NCI-H146 (cell line): ENCODE measurements at regions not wholly inside any gene's neighbourhood (a gene's known extent, or its start where the extent isn't known, plus 50 kb on each side); places are given as distances from the start of the nearest gene placed in this dataset.

Experiments used
- DNase-seq: peaks from one replicate; lab custom pipeline; 2025; lab: John Stamatoyannopoulos, UW

DNA sequence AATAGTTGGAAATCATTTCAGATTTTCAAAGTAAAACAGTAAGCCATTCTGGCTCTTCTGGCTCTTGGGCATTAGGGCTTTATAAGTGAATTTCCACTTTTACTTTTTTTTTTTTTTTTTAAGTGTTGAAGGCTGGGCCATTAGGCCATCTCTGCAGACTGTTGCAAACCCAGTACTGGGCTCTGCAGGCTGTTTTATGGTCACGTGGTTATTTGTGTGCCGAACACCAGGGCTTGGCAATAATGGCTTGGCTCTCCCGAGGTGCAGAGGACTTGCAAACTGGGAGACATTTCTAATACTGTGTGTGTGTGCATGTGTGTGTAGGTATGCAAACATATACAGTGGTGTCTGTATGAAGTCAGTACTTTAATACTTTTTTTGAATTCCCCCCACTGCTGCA, 194.9 kb upstream of the CDH5 start:
- DNase-seq = no peak

DNA sequence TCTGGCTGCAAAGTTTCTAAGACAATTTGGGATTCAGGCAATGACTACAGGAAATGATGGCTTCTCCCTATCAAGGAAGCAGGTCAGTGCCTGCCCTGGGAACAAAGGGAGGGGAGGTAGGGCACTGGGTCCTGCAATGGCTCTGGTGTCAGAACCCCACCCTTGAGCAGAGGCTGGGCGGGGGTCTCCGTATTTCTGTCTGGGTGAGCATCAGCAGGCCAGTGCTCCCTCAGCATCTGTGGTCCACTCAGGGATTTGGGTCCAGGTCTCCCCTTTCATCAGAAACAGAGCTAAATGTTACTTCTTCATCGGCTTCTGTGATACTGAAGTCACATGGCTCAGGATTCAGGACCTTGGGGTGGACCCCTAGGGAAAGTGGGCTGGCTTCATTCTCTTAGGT, 195.5 kb upstream of the CDH5 start:
- no peak for DNase-seq

DNA sequence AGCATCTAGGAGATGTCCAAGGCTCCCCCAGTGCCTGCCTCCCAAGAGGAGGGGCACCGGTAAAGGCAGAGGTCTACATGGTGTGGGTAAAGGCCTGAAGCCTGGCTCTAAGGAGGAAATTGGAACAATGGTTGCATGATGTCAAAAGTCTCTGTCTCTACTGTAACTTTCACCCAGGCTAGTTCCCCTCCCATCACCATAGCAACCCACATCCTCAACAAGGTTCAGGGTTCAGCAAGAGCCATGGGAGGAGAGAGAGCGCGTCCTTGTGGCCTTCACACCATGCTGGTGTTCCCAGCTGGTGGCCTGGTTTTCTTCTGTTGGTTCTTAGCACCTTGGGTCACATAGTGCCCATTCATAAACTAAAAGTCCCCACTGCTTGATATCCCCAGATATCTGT, 196.7 kb upstream of the CDH5 start:
- no peak for DNase-seq

DNA sequence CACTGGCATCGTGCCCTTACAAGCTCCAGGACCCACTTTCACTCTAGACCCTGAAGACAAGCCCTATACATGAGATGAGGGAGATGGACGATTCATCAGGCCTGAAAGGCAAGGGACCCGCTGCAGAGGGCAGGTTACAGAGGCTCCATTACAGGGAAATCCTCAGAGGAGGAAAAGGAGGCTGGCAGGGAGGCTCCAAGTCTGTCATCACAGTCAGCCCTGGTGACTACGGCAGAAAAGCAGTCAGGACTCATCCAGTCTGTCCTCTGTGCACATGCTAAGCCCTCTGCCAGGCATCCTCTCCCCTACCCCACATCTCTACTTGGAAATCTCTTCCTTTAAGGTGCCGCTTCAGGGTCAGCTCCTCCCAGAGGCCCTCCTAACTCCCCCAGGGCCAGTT, 197.7 kb upstream of the CDH5 start:
- no peak for DNase-seq

DNA sequence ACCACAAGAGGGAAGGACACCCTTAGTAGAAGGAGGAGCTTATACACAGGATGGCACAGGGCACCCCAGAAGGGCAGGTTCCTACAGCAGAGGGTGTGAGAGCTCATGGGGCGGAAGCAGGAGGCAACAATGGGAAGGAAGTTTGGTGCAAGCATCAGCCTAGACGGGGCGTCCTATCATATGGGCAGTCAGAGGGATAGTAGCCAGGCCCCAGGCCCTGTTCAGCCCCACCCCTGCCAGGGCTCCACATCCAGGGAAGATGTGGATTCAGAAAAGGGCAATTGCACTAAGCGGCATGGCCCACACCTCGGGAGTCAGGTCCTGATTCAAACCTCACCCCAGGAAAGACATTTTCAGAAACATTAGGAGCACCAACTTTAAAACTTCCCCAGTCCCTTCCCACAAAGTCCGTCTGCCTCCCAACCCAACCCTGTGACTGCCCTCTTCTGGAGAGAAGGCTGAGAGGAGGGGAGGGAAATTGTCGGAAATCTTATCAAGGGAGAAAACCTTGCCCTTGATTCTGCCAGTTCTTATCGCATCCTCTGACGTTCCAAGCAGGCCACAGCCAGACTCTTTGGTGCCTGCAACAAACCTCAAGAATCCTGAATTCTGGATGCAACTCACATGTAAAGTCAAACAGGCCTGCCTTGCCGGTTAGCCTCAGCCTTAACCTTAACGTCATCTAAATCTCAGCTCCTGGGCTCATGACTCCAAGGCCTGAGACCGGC, 198.8 kb upstream of the CDH5 start:
- no peak for DNase-seq

DNA sequence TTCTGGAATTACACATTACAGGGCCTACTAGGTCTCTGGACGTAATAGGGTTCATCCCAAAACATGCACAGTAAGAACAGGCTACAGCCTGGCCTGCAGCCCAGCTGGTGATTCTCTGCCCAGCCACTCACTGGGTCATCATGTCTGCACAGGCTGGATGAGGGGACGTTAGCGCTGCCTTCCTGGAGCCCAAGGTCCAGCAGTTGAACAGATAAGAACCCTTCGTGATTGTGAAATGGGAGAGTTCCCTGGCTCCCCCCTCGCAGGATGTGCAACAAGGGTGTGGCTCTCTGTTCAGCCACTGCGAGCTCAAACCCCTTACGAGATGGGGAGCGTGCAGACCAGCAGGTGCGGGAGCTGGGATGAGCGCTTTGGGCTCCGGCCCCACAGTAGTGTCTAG, 200.0 kb upstream of the CDH5 start:
- no peak for DNase-seq

DNA sequence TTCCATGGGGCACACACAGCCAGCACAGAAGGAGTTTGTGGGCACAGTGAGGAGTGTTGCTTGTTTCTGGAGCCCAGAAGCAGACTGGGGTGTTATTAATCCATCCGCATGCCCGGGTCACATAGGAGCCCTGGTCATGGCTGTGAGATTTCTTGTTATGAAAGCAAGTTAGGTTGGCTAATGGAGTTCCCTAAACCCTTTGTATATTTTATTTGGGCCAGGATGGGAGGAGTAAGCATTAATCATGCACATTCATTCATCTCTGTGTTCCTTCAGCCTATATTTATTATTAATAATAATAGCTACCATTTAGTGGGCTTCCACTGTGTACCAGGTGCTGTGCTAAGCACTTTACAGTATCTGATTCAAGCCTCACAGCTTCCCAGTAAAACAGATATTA, 200.6 kb upstream of the CDH5 start:
- no peak for DNase-seq

DNA sequence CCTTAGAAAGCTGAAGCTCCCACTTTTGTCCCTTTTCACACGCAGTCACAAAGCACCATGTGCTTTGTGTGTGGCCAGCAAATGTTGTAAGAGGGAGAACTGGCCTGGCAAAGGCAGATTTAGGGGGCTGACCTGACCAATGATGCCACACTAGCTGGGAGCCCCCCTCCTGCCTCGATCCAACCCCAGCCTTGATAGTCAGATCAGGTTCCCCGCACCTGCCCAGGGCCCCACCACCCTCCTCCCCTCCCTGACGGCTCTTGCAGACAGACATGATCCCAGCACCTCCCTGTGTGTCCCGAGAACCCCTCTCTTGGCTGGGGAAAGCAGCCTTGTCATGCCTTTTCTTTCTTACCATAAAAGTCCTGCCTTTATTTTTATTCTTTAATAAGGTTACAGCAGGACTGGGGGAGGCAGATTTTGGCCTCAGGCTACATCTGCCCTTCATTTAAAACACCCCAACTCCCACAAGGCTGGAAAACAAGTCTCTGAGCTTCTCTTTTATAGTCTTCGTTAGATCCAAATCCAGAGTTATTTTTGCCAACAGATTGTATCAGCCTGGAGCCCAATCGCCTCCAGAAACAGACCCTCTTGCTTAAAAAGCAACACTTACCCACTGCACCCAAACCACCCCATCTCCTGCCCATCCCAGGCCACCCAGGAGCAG, 201.8 kb upstream of the CDH5 start:
- DNase-seq = no peak

DNA sequence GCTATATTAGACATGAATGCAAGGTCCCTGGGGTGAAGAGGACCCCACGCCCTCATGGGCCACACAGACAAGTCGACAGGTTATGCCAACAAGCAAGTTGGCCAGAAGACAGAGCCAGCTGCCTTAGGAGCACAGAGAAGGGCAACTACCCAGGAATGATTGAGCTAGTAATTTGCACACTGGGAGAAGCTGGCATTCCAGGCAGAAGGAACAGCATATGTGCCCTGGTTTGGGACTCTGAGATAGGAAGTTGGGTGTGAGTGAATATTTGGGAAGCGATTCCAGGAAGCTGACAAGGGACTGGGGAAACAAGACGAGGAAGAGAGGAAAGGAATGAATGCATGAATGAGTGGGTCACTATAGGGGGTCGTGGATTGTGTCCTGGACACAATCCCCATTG, 203.7 kb upstream of the CDH5 start:
- DNase-seq = no peak

DNA sequence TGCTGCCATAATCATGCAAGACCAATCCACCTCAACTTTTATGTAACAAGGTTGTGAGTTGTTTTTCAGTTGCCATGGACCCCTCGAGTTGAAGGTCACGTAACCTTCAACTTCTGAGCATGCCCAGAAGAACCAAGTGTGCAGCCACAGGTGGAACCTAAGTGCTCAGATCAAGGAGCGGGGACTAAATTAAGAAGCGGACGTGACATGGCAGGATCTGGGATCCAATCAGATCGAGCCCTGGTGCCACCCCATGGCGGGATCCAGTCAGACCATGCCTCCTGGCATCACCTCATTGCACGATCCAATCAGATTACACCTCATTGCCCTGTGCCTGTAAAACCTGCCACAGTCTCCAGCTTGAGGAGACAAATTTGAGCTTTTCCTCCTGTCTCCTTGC, 204.5 kb upstream of the CDH5 start:
- DNase-seq = no peak

DNA sequence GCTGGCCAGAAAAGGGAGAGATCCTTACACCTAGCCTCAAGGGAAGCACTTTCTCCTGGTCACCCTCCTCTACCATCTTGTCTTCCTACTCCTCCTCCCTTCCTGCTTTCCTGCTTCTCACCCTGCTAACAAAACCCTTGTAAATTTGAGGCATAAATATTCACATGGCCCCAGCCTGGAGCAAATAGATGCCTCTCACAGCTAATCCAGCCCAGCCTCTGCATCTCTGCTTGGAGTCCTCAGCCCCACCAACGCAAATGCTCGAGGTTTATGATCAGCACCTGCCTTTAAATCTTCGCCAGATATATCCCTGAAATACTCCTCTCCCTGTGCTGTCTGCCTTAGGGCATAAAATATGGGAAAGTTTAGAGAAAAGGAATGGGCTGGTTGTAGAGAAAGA, 205.2 kb upstream of the CDH5 start:
- no peak for DNase-seq

DNA sequence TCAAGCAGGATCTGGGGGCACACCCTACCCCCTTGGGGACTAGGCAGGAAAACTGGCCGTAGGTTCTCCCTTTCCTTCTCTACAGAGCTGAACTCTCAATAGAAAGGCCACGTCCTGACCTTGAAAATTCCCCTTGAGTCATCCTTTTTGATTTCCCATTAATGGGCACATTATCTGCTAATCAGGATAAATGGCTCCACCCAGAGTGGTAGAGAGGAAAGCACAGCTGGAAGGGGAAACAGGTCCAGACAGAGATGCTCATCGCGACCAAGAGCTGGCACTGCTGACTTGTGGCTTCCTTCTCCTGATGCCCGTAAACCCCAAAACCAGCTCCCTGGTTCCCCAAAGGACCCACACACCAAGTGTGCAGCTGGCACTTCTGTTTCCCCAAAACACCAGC, 206.5 kb upstream of the CDH5 start:
- no peak for DNase-seq

DNA sequence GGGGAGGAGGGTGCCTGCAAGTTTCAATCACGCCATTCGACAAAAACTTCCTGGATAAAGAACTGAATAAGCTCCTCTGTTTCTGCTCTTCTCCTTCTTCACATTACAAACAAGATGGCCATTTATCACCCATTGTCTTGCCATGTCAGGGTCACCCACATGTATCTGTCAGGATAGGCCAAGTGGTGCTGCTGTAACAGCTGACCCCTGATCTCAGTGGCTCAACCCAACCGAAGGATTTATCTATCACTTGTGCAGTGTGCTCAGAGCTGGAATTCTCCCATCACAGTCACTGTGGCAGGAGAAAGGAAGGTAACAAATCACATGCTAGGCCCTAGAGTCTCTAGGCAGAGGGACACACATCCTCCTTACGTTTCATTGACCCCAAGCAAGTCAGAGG, 210.0 kb upstream of the CDH5 start:
- DNase-seq = no peak

DNA sequence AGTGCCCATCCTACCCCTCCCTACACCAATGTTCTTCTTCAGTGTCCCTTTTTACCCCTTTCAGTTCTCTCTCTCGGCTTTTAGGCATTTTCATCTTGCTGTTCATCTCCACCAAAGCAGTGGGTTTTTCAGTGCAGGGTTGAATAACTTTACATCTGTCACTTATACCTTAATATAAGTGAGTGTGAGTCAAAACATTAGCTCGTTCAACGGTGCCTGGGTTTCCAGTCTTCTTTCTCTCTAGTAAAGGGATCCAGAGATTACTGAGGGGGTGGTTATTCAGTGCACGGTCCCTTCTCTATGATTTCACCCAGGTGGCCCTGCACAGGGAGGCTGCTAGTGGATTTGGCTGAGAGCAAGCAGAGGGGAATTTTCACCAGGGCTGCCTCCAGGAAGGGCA, 210.6 kb upstream of the CDH5 start:
- DNase-seq = no peak

DNA sequence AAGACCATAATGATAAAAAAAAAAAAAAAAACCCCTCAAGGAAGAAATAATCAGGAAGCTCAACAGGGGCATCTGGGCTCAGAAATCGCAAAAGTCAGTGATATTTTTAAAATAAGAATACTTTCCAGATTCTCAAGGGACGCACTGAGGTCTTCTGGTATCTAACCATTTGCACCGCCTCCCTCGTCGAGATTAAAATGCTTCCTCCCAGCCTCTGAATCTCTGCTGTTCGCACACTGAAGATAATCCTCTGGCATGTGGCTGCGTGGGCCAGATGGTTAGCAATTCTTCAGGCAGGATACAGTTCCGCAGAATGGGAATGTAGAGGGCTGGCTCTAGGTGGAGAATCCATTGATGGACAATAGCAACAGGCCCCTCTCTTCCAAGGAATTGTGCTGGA, 211.7 kb upstream of the CDH5 start:
- no peak for DNase-seq

DNA sequence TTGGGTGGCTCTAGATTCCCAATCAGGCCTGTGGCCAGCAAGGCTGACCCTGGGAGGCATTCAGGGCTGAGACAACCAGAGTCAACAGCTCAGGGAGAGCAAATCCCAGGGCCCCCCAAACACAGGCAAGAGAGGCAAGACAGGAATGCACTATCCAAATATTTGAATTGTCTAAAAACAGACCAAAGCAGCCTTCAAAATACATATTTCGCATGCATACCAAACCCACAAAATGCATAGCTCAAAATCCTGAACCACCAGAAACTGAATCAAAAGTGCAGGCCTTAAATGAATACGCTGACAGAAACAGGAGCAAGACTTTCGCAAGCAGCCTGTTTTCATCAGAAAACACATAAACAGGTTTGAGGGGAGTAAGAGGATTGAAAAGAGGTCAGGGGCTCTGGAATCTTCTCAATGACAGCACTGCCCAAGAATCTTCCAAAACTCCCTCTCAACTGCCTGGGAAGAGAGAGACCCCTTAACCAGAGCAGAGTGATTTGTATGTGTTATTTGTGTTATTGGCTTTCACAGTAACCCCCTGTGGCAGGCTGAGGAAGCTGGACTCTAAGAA, 213.6 kb upstream of the CDH5 start:
- DNase-seq = no peak

DNA sequence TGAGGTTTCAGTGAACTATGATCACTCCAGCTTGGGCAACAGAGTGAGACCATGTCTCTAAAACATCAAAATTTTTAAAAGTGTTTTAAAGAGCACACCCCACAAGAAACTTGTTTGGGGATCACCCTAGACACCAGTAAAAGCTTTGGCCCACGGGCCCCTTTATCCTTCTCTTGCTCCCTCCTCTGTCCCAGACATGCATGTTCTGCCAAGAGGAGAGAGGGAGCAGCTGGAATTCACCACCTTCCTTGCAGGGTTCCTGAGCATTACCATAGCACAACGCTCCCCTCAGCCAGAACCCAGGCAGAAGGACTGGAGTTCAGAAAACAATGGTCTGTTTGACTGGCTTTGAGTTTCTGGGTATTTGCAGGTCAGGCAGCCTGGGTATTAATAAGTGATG, 214.3 kb upstream of the CDH5 start:
- DNase-seq = no peak

DNA sequence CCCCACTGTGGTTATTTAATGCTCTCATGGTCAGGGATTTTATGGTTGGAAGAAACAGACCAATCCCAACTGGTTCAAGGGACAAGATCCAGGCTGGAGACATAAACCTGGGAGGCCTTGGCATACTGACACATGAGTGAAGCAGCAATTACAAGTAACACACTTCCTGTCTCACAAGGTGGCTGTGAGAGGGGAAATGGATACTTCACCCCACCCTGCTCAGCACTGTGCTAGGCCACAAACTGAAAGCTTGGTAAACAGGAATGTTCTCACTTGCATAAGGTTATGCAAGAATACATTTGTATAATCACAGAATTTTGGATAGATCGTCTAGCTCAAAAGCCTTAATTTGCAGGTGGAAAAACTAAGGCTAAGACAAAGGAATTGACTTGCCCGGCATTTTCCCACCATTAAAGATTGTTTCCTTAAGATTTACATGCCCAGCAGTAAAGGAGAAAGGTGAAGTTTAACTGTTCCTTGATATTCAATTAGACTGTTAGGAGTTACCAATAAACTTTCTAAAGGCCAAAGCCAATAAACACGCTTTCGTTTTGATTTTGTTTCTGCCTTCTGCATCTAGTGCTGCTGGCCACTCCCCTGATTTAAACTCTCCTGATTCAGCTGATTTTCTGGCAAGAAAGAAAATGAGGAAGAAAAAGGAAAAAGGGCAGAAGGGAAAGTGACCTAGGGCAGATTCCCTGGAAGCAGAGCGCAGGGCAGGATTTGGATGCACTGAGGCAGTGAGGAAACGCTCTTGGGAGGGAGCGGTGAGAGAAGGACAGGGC, 215.6 kb upstream of the CDH5 start:
- no peak for DNase-seq

DNA sequence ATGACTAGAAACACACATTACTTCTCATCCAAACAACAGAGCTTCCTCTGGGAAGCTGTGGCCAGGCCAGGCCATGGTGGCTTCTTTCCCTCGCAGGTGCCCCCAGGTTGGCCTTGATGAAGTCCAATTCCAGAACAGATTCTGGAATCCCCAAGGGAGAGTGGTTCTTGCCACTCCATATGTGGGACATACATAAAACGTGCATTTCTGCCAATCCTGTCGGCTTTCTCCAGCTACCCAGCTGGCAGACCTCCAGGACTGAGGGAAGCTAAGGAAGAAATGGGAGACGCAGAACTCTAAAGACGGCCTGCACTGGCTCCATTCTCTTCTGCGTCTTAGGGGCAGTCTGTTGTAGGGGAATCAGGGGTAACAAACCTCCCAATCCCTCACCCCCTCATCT, 219.2 kb upstream of the CDH5 start:
- no peak for DNase-seq

DNA sequence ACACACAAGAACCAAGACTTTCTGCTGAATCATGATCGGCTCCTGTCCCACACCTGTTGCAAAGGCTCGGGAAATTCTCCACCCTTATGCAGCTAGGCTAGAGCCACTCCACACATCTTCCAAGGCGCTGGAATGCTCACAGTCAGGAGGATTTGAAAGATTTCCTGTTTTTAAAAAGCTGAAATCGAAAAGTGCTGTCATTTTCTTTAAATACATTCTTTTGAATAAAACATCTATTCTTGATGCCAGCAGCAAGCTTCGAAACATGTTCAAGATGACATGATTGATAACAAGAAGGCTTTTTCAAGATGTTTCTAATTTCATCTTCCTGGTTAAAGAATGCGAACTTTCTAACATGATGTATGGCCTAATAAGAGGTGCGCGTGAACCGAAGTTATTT, 219.7 kb upstream of the CDH5 start:
- DNase-seq = no peak

DNA sequence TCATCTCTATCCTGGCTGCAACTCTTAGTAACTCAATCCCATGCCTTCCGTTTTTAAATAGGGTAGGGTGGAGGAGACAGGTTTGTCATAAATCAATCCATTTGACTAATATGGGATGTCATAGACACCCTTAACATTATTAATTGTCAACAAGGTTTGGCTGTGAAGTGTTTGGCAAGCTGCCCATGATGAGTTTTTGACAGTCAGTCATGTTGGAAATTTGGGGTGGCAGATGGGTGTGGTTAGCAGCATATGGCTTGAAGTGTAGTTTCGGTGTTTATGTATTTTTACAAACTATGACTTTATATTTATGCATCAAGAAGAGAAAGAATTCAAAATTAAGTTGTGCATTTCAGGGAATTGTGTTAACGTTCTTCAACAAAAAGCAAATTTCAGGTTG, 221.8 kb upstream of the CDH5 start:
- no peak for DNase-seq

DNA sequence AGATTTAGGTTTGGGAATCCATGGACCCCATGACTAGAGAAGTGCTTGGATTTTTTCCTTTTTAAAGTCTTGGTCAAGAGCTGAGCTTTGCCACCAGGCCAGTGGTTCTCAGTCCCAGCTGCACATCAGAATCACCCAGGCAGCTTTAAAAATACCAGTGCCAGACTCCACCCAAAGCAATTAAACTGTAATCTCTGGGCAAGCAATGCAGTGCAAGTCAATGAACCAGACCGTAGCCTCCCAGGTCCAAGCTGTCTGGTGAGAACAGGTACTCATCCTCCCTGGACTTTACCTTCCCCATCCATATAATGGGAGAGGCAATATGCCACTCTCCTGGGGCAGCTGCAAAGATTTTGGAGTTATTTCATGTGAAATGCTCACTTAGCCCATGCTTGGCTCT, 223.1 kb upstream of the CDH5 start:
- no peak for DNase-seq

DNA sequence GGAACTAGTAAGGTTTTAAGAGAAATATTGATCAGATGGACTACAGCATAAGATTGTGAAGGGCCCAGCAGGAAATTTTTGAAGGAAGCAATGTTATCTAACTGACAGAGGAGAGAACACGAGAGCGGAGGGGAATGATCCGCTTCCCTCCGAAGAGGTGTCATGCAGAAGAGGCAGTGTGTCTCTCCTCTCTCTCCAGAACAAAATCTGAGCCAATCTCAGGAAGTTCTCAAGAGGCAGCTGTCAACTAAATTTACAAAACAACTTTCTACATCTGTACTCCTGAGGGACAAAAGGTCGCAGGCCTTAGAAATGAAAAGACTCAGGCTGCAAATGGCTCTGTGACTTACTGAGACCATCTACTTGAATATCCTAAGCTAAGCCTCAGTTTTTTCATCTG, 224.6 kb upstream of the CDH5 start:
- no peak for DNase-seq
